ENCODE measurements at regions not wholly inside any gene's neighbourhood (a gene's known extent, or its start where the extent isn't known, plus 50 kb on each side); places are given as distances from the start of the nearest gene placed in this dataset.

DNA sequence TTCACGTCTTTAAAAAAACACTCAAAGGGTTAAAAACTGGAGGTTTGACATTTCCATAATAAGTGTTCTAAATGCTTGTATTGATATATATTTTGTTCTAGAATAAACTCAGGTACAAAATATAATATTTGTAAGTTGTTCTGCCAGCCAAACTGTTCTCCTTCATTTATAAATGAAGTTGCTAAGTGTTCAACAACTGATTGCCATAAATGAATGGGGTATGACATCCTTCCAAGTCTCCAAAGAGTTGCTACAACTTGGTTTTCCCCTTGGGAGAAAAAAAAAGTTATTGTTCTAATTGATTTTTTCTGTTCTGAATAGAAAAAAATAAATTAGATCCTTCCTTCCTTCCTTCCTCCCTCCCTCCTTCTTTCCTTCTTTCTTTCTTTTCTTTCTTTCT, 65.4 kb upstream of the BLID start:
- intact Hi-C loops (cut with DNase I), result no loop called here
- no peaks in the 10 kb centered on the region for H3K27me3 ChIP-seq
- DNase-seq, result no peak
- H3K36me3 ChIP-seq, result no peaks in the 10 kb centered on the region
- H3K4me3 ChIP-seq, result no peak overlapping the region
- H3K9me3 ChIP-seq, result no peaks in the 10 kb centered on the region
- 68 to 77% (median 69%) methylated on average over 1 of the region's 1 CpG for WGBS, 3 donors
- TF ChIP-seq, protein P1, sequence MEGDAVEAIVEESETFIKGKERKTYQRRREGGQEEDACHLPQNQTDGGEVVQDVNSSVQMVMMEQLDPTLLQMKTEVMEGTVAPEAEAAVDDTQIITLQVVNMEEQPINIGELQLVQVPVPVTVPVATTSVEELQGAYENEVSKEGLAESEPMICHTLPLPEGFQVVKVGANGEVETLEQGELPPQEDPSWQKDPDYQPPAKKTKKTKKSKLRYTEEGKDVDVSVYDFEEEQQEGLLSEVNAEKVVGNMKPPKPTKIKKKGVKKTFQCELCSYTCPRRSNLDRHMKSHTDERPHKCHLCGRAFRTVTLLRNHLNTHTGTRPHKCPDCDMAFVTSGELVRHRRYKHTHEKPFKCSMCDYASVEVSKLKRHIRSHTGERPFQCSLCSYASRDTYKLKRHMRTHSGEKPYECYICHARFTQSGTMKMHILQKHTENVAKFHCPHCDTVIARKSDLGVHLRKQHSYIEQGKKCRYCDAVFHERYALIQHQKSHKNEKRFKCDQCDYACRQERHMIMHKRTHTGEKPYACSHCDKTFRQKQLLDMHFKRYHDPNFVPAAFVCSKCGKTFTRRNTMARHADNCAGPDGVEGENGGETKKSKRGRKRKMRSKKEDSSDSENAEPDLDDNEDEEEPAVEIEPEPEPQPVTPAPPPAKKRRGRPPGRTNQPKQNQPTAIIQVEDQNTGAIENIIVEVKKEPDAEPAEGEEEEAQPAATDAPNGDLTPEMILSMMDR (IDR thresholded peaks at IDR 0.05), result no peak
- TF ChIP-seq EP300 (IDR thresholded peaks at IDR 0.05), result no peak
- no peak for TF ChIP-seq POLR2A (IDR thresholded peaks at IDR 0.05)
- no peak overlapping the region for H3K27ac ChIP-seq
- no peaks in the 10 kb centered on the region for H3K4me1 ChIP-seq (ENCODE audit: insufficient read depth)

DNA sequence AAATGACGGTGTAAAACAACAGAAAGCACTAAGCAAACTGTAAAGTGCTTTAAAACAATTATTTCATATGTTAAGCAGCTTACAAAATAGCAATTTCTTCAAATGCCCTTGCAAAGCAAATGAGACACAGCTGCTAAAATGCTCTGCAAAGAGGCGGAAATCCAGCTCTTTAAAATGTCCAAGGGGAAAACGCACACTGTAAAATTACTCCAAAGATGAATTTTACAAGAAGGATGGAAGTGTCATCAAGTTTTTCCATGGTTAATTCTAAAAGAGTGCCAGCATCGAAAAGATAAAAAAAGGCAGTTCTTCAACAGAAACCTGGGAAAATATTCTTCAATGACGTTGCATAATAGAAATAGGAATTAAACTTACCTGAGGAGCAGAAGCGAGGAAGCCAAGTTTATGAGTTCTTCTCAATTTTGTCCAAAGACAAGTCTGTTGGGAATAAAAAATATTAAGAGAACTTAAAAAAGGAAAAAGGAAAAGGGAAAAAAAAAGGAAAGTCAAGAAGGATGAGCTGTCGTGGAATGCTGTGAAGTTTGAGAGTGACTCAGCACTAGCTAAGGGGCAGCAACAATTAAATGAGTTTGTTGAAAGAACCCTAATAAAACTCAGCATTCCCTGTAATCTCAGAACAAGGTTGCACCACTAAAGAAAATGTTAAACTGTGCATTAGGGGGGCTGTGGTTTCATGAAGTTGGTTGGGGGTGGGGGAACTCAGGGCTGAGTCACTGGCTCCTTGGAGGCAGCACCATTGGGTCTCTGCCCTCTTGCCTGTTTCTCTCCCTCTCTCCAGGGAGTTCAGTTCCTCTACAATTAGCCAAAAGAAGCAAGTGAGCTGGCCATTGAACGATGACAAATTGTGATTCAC, 64.2 kb upstream of the BLID start:
- no peak for DNase-seq
- H3K4me1 ChIP-seq (ENCODE audit: insufficient read depth), result peaks cover 2% of the 10 kb centered on the region

DNA sequence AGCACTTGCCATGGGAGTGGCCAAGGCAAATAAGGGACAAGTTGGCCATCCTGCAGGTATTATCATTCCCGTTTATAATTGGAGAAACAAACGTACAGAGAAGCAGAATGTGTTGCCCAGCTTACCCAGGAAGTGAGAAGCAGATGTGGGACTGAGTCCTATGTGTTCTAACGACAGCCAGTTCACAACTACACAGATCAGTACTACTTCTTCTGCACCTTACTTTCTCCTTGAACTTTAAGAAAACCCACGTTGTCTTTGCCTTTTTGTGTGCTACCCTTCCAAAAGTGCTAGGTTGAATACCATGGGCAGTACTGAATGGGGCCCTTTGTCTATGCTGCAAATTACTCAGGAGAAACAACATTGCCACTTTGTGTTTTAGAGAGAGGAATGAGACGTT, 62.8 kb upstream of the BLID start:
- DNase-seq, result no peak
- H3K4me3 ChIP-seq, result no peak overlapping the region
- no peaks in the 10 kb centered on the region for H3K27me3 ChIP-seq
- H3K36me3 ChIP-seq, result no peaks in the 10 kb centered on the region
- H3K4me1 ChIP-seq (ENCODE audit: insufficient read depth), result peaks cover 2% of the 10 kb centered on the region
- 67 to 70% (median 70%) methylated on average over 5 of the region's 5 CpGs for WGBS, 3 donors
- H3K27ac ChIP-seq, result no peak overlapping the region
- intact Hi-C loops (cut with DNase I), result no loop called here
- no peaks in the 10 kb centered on the region for H3K9me3 ChIP-seq
- TF ChIP-seq, protein P1 (IDR thresholded peaks at IDR 0.05), result no peak
- TF ChIP-seq EP300 (IDR thresholded peaks at IDR 0.05), result no peak
- no peak for TF ChIP-seq POLR2A (IDR thresholded peaks at IDR 0.05)

More for the DNA sequence above, 64.2 kb upstream of the BLID start:
- no peaks in the 10 kb centered on the region for H3K36me3 ChIP-seq
- TF ChIP-seq EP300 (IDR thresholded peaks at IDR 0.05), result no peak
- TF ChIP-seq, protein P1 (IDR thresholded peaks at IDR 0.05), result no peak
- no peak for TF ChIP-seq POLR2A (IDR thresholded peaks at IDR 0.05)
- intact Hi-C loops (cut with DNase I), result no loop called here
- no peak overlapping the region for H3K4me3 ChIP-seq
- no peaks in the 10 kb centered on the region for H3K27me3 ChIP-seq
- H3K9me3 ChIP-seq, result no peaks in the 10 kb centered on the region
- 57 to 68% (median 66%) methylated on average over 8 of the region's 8 CpGs for WGBS, 3 donors
- H3K27ac ChIP-seq, result no peak overlapping the region

DNA sequence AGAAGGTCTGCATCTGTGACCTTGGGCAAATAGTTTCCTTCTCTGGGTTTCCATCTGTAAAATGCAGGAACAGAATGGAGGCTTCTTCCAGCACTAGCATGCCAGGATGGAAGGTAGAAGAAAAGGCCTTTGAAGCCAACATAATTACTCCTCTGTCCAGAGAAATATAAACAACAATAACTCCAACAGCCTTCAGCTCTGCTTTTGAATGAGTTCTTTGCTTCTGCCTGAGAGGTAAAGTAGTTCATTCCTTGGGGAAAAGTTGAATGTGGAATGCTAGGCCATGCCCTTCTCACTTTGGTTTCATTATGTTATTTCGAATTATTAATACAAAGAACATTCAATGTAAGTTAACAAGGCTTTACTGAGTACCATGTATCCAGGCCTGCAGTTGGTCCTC, 61.2 kb upstream of the BLID start:
- no peak overlapping the region for H3K4me3 ChIP-seq
- no peak for DNase-seq
- no peaks in the 10 kb centered on the region for H3K27me3 ChIP-seq
- 82 to 94% (median 89%) methylated on average over 1 of the region's 1 CpG for WGBS, 3 donors
- H3K9me3 ChIP-seq, result no peaks in the 10 kb centered on the region
- H3K4me1 ChIP-seq (ENCODE audit: insufficient read depth), result peaks cover 2% of the 10 kb centered on the region
- H3K27ac ChIP-seq, result no peak overlapping the region
- TF ChIP-seq, protein P1 (IDR thresholded peaks at IDR 0.05), result no peak
- TF ChIP-seq POLR2A (IDR thresholded peaks at IDR 0.05), result no peak
- TF ChIP-seq EP300 (IDR thresholded peaks at IDR 0.05), result no peak
- intact Hi-C loops (cut with DNase I), result no loop called here
- no peaks in the 10 kb centered on the region for H3K36me3 ChIP-seq

Measured in ovary (tissue), 7 donors.